ENCODE measurements at regions not wholly inside any gene's neighbourhood (a gene's known extent, or its start where the extent isn't known, plus 50 kb on each side); places are given as distances from the start of the nearest gene placed in this dataset.

DNA sequence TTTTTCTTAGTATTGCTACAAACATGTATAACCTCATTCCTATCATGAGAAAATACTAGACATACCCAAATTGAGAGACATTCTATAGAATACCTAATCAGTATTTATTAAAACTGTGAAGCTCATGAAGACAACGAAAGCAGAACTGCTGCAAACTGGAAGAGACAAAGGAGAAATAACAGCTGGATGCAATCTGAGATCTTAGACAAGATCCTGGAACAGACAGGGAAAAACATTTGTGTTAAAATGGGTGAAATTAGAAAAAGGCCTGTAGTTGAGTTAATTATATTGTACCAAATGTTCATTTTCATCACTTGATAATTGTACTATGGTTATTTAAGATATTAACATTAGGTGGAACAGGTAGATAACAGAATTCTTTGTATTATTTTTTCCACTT, 392.0 kb downstream of the PLPP3 start:
- Histone ChIP-seq H3K27me3 (ENCODE audit: control insufficient read depth, insufficient read depth, low read length) (no peaks in the 10 kb centered on the region), H3K9me3 (ENCODE audit: control insufficient read depth, insufficient read depth, low read length) (no peaks in the 10 kb centered on the region), H3K27ac (ENCODE audit: low read length) (no peak overlapping the region), H3K36me3 (ENCODE audit: control insufficient read depth, insufficient read depth, low read length) (no peaks in the 10 kb centered on the region), H3K4me3 (ENCODE audit: low read length) (no peak overlapping the region), H3K4me1 (ENCODE audit: control insufficient read depth, insufficient read depth, low read length) (no peaks in the 10 kb centered on the region)
- Mint-ChIP-seq H3K27ac (no peak overlapping the region), H3K27me3 (ENCODE audit: low read depth in 2 of 2) (peaks cover 0 to 3% of the 10 kb centered on the region in 2 donors), H3K4me3 (no peak overlapping the region), H3K9me3 (no peaks in the 10 kb centered on the region), H3K36me3 (no peaks in the 10 kb centered on the region), H3K4me1 (no peaks in the 10 kb centered on the region)
- ATAC-seq (no peak), DNase-seq (no peak)
- intact Hi-C loops (cut with micrococcal nuclease): no loop called here
- WGBS (ENCODE audit: insufficient coverage): 78% methylated on average over 1 of the region's 1 CpG
- TF ChIP-seq, protein P1, sequence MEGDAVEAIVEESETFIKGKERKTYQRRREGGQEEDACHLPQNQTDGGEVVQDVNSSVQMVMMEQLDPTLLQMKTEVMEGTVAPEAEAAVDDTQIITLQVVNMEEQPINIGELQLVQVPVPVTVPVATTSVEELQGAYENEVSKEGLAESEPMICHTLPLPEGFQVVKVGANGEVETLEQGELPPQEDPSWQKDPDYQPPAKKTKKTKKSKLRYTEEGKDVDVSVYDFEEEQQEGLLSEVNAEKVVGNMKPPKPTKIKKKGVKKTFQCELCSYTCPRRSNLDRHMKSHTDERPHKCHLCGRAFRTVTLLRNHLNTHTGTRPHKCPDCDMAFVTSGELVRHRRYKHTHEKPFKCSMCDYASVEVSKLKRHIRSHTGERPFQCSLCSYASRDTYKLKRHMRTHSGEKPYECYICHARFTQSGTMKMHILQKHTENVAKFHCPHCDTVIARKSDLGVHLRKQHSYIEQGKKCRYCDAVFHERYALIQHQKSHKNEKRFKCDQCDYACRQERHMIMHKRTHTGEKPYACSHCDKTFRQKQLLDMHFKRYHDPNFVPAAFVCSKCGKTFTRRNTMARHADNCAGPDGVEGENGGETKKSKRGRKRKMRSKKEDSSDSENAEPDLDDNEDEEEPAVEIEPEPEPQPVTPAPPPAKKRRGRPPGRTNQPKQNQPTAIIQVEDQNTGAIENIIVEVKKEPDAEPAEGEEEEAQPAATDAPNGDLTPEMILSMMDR (IDR thresholded peaks at IDR 0.05): no peak

DNA sequence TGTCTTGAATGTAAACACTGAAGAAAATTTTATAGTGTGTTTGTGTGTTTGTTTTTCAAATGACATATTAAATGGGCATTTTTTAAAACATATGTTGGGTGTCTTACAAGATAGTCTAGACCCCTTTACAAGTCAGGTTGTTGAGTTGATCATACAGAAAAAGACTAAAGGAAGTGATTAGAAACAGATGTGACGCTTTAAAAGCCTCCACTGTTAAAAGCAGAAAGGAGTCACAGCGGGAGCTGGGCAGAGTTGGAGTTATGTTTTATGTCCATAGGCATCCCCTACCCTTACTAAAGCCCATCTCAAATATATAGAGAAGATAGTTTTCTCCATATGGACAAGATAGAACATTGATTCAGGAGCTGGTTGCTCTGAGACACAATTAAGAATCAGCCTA, 393.9 kb downstream of the PLPP3 start:
- DNase-seq: no peak
- Histone ChIP-seq H3K27ac (ENCODE audit: low read length) (no peak overlapping the region), H3K4me3 (ENCODE audit: low read length) (no peak overlapping the region), H3K4me1 (ENCODE audit: control insufficient read depth, insufficient read depth, low read length) (no peaks in the 10 kb centered on the region), H3K27me3 (ENCODE audit: control insufficient read depth, insufficient read depth, low read length) (no peaks in the 10 kb centered on the region), H3K36me3 (ENCODE audit: control insufficient read depth, insufficient read depth, low read length) (no peaks in the 10 kb centered on the region), H3K9me3 (ENCODE audit: control insufficient read depth, insufficient read depth, low read length) (no peaks in the 10 kb centered on the region)
- no peak overlapping the region for H3K4me3 Mint-ChIP-seq
- H3K27ac Mint-ChIP-seq: no peak overlapping the region
- intact Hi-C loops (cut with micrococcal nuclease): no loop called here
- TF ChIP-seq, protein P1 (IDR thresholded peaks at IDR 0.05): no peak
- peaks cover 0 to 3% of the 10 kb centered on the region in 2 donors for H3K27me3 Mint-ChIP-seq (ENCODE audit: low read depth in 2 of 2)
- ATAC-seq: no peak
- 100% methylated on average over 2 of the region's 2 CpGs for WGBS (ENCODE audit: insufficient coverage)
- no peaks in the 10 kb centered on the region for H3K36me3 Mint-ChIP-seq
- H3K9me3 Mint-ChIP-seq: no peaks in the 10 kb centered on the region
- no peaks in the 10 kb centered on the region for H3K4me1 Mint-ChIP-seq

DNA sequence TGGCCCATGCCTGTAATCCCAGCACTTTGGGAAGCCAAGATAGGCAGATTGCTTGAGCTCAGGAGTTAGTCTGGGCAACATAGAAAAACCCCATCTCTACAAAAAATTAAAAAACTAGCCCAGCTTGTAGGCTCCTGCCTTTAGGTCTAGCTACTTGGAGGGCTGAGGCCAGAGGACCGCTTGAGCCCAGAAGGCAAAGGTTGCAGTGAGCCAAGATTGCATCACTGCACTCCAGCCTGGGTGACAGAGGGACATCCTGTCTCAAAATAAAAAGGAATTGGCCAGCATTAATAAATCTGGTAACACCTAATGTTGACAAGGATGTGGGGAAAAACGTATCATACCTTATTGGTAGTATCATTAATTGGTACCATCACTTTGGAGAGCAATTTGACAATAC, 396.2 kb downstream of the PLPP3 start:
- no peaks in the 10 kb centered on the region for H3K9me3 Mint-ChIP-seq
- TF ChIP-seq, protein P1 (IDR thresholded peaks at IDR 0.05): no peak
- Histone ChIP-seq H3K9me3 (ENCODE audit: control insufficient read depth, insufficient read depth, low read length) (no peaks in the 10 kb centered on the region), H3K27me3 (ENCODE audit: control insufficient read depth, insufficient read depth, low read length) (no peaks in the 10 kb centered on the region), H3K36me3 (ENCODE audit: control insufficient read depth, insufficient read depth, low read length) (no peaks in the 10 kb centered on the region), H3K4me3 (ENCODE audit: low read length) (no peak overlapping the region), H3K4me1 (ENCODE audit: control insufficient read depth, insufficient read depth, low read length) (no peaks in the 10 kb centered on the region), H3K27ac (ENCODE audit: low read length) (no peak overlapping the region)
- intact Hi-C loops (cut with micrococcal nuclease): no loop called here
- ATAC-seq (no peak), DNase-seq (no peak)
- H3K4me1 Mint-ChIP-seq: no peaks in the 10 kb centered on the region
- no peak overlapping the region for H3K27ac Mint-ChIP-seq
- no peaks in the 10 kb centered on the region for H3K36me3 Mint-ChIP-seq
- H3K27me3 Mint-ChIP-seq (ENCODE audit: low read depth in 2 of 2): no peaks in the 10 kb centered on the region
- 92% methylated on average over 1 of the region's 2 CpGs for WGBS (ENCODE audit: insufficient coverage)
- no peak overlapping the region for H3K4me3 Mint-ChIP-seq

DNA sequence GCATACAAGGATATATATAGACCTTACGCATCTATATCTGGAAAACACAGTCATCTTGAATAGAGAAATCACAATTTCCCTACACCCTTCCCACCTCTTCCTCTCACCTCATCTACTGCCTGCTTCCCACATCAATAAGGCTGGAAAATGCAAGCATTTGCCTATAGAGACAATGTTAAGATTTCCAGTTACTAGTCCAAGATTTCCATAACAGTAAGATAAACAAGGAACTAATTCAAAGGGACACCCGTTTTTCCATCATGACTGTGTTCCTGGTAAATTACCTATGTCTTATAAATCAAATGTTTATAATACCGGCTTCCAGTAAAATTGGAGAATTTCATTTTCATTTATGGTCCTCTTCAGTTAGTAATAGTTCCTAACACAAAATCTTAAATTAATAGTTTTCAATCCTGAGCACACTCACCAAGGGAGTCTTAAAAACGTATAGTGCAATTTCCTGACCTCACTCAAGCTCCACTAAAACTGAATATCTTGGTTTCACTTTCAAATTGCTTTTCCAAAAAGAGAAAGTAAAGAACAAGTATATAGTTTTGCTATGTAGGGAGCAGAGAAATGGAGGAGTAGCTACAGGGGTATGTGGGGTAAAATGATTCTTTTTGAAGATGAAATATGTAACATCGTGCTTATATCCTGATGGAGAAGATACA, 398.7 kb downstream of the PLPP3 start:
- TF ChIP-seq, protein P1 (IDR thresholded peaks at IDR 0.05): no peak
- H3K4me3 Mint-ChIP-seq: no peak overlapping the region
- H3K27me3 Mint-ChIP-seq (ENCODE audit: low read depth in 2 of 2): no peaks in the 10 kb centered on the region
- ATAC-seq: peak in 1 of 3 donors; percentile 33
- 51% methylated on average over 4 of the region's 5 CpGs for WGBS (ENCODE audit: insufficient coverage)
- Histone ChIP-seq H3K9me3 (ENCODE audit: control insufficient read depth, insufficient read depth, low read length) (no peaks in the 10 kb centered on the region), H3K4me3 (ENCODE audit: low read length) (no peak overlapping the region), H3K27ac (ENCODE audit: low read length) (no peak overlapping the region), H3K4me1 (ENCODE audit: control insufficient read depth, insufficient read depth, low read length) (no peaks in the 10 kb centered on the region), H3K36me3 (ENCODE audit: control insufficient read depth, insufficient read depth, low read length) (no peaks in the 10 kb centered on the region), H3K27me3 (ENCODE audit: control insufficient read depth, insufficient read depth, low read length) (no peaks in the 10 kb centered on the region)
- H3K36me3 Mint-ChIP-seq: no peaks in the 10 kb centered on the region
- no peaks in the 10 kb centered on the region for H3K4me1 Mint-ChIP-seq
- no peak for DNase-seq
- no peak overlapping the region for H3K27ac Mint-ChIP-seq
- intact Hi-C loops (cut with micrococcal nuclease): no loop called here
- H3K9me3 Mint-ChIP-seq: no peaks in the 10 kb centered on the region
